Adrenal gland (tissue), 9 donors: ENCODE measurements at regions not wholly inside any gene's neighbourhood (a gene's known extent, or its start where the extent isn't known, plus 50 kb on each side); places are given as distances from the start of the nearest gene placed in this dataset.

Experiments used
- DNase-seq, 7 donors: peaks; one replicate each; pipeline ENCODE4 v3.0.0-alpha.2; 2019 to 2020
- H3K27ac ChIP-seq, 5 donors: fragments of 200-600 bp; sonication (generic) in 4 of 5; 1 replicate in 3 of 5; 2 replicates in 2 of 5; pipeline versions ENCODE4 v1.5.1 to v1.8.0; 2016 to 2020; ENCODE audit warnings: mild to moderate bottlenecking in 1 of 5
- H3K27me3 ChIP-seq: fragments of 200-600 bp; 2 replicates; pipeline ENCODE4 v1.8.0; 2021
- H3K36me3 ChIP-seq, 2 donors: fragments of 200-600 bp; replicated peaks in 1 of 2; 1 replicate in 1 of 2; 2 replicates in 1 of 2; pipeline versions ENCODE4 v1.5.1 to v1.8.0; 2018 to 2022
- H3K4me1 ChIP-seq, 2 donors: fragments of 200-600 bp; replicated peaks in 1 of 2; 1 replicate in 1 of 2; 2 replicates in 1 of 2; pipeline versions ENCODE4 v1.5.1 to v1.8.0; 2018 to 2021
- H3K4me3 ChIP-seq, 4 donors: fragments of 200-600 bp; sonication (generic) in 3 of 4; one replicate each; pipeline ENCODE4 v1.5.1; 2016 to 2018
- H3K9me3 ChIP-seq, 3 donors: fragments of 200-600 bp; sonication (generic) in 1 of 3; replicated peaks in 1 of 3; 1 replicate in 2 of 3; 2 replicates in 1 of 3; pipeline versions ENCODE4 v1.5.1 to v1.8.0; 2016 to 2021
- POLR2A ChIP-seq, 2 donors: fragments of 450-650 bp; IDR thresholded peaks; one replicate each; pipeline ENCODE4 v1.6.1; 2017; ENCODE audit warnings: antibody characterized with exemption in 2 of 2, mild to moderate bottlenecking in 2 of 2, moderate library complexity in 1 of 2
- whole genome bisulfite sequencing, 4 donors: extraction: QIAGEN DNeasy Blood & Tissue Kit in 2 of 4; methylation state at CpG; one replicate each; pipeline versions ENCODE4 v1.1.5 to v1.1.7; 2013 to 2017; 5-methylcytosine and 5-hydroxymethylcytosine counted together
- intact Hi-C, 2 donors: fragments of 100-400 bp; cut with DNase I; formaldehyde crosslinking; loops; one replicate each; pipeline versions ENCODE4 v1.14.1 to v1.15.0; 2022 to 2023
- TF ChIP-seq, protein P1 (sequence below), 6 experiments: fragments of 450-650 bp in 4 of 6; fragments of 200-600 bp in 2 of 6; sonication (generic) in 1 of 6; IDR thresholded peaks; 1 replicate in 5 of 6; 2 replicates in 1 of 6; pipeline versions ENCODE4 v1.5.1 to v1.8.0; 2016 to 2021; ENCODE audit warnings: antibody characterized with exemption in 6 of 6, mild to moderate bottlenecking in 2 of 6, moderate library complexity in 1 of 6
- donor health status: healthy with polysubstance abuse.
- donor health status: Bipolar disorder and iron deficiency.
- donor health status: DM: yes; HTN: yes; CAD: no.
- donor health status: DM: no; HTN: no; CAD: no.
- donor health status: DM: no; HTN: no; CAD: no.

DNA sequence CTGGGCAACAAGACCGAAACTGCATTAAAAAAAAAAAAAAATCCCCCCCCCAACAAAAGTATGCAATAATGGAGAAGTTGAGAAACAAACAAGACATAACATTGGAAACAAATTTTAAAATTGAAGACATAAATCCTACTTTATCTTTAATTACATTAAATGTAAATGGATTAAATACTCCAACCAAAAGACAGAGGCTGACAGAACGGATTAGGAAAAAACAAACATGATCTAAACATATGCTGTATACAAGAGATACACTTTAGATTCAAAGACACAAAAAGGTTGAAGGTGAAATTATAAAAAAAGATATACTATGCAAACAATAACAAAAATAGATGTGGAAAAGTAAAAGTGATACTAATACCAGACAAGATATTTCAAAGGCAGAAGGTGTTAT, 350.8 kb upstream of the RGPD4 start:
- TF ChIP-seq, protein P1, sequence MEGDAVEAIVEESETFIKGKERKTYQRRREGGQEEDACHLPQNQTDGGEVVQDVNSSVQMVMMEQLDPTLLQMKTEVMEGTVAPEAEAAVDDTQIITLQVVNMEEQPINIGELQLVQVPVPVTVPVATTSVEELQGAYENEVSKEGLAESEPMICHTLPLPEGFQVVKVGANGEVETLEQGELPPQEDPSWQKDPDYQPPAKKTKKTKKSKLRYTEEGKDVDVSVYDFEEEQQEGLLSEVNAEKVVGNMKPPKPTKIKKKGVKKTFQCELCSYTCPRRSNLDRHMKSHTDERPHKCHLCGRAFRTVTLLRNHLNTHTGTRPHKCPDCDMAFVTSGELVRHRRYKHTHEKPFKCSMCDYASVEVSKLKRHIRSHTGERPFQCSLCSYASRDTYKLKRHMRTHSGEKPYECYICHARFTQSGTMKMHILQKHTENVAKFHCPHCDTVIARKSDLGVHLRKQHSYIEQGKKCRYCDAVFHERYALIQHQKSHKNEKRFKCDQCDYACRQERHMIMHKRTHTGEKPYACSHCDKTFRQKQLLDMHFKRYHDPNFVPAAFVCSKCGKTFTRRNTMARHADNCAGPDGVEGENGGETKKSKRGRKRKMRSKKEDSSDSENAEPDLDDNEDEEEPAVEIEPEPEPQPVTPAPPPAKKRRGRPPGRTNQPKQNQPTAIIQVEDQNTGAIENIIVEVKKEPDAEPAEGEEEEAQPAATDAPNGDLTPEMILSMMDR (IDR thresholded peaks at IDR 0.05): no peak
- TF ChIP-seq POLR2A (IDR thresholded peaks at IDR 0.05): no peak
- Histone ChIP-seq H3K36me3 (no peaks in the 10 kb centered on the region), H3K9me3 (no peaks in the 10 kb centered on the region), H3K4me3 (no peak overlapping the region), H3K27me3 (no peaks in the 10 kb centered on the region), H3K27ac (no peak overlapping the region), H3K4me1 (no peaks in the 10 kb centered on the region)
- intact Hi-C loops: no loop called here
- DNase-seq: no peak
- WGBS, 4 donors: 86 to 94% (median 92%) methylated on average over 2 of the region's 2 CpGs

DNA sequence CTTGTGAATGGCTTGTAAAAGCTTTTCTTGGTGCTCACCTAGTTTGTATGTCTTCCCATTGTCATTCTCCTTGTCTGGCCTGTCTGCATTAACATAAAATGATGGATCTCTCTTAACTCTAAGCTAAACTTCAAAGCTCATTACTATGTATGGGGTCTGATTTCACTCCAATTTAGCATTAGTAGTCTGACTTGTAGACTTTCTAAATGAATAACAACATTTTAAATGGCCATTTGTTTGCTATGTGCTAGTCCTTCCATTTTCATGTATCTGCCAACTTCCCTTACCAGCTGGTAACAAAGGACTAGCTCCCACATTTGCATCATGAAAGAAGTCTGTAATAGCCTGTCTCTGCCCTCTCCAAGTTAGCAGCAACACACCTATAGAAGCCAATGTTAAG, 324.2 kb upstream of the RGPD4 start:
- H3K27ac ChIP-seq: no peak overlapping the region
- no peaks in the 10 kb centered on the region for H3K27me3 ChIP-seq
- no peaks in the 10 kb centered on the region for H3K36me3 ChIP-seq
- DNase-seq: no peak
- H3K9me3 ChIP-seq: no peaks in the 10 kb centered on the region
- no peaks in the 10 kb centered on the region for H3K4me1 ChIP-seq
- TF ChIP-seq POLR2A (IDR thresholded peaks at IDR 0.05): no peak
- TF ChIP-seq, protein P1 (IDR thresholded peaks at IDR 0.05): no peak
- intact Hi-C loops: no loop called here
- no peak overlapping the region for H3K4me3 ChIP-seq

DNA sequence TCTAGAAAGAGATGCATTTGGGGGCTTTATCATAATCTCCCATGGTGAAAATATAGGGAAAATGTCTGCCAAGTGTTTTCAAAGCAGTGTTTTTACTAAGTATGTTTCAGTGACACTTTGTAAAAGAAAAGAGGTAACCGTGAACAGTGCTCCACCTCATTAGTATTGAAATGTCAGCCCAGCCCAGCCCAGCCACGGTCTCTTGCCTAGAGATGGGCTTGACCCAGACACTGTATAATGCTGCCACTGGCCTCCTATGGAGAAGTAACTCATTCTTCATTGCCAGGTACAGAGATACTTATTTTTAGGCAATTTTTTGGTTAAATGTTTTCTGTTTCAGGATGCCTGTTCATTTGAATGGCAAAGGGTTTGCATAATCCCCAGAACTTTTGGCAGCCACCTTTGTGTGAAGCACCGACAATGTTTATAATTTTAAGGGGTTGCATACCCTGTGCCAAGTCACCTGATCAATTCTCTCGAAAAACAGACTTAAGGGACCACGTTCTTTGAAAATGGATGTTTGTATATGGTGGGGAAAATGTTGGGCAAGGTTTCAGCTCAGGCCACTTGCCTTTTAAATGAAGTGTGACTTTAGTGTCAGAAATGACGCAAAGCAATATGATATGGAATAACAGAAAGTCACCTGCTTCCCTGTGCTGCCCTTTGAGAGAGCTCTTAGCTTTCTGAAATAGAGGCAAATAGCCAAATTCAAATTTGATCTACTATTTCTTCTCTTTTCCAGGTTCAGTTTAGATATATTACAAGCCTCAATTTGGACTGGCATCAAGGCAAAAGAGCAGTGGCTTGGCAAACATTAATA, 314.5 kb upstream of the RGPD4 start:
- Histone ChIP-seq H3K4me3 (no peak overlapping the region), H3K4me1 (no peaks in the 10 kb centered on the region)
- 72 to 79% (median 76%) methylated on average over 6 of the region's 6 CpGs for WGBS, 4 donors

DNA sequence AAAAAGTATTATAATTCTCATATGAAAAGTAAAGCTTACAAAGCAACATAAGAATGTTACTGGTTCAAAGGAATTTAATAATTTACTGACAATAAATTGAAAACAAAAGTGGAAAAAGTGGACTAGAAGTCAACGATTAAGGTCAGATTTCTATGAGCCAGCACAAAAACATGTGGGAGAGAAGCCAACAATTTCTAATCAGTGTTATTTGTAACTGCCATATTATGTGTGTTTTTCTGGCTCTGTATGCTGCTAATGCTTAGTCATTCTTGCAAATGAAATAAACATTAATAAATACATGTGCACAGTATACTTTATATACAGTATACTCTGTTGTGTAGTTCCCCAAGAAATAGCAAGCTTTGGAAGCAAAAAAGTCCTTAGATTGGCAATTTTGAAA, 301.3 kb upstream of the RGPD4 start:
- TF ChIP-seq, protein P1 (IDR thresholded peaks at IDR 0.05): no peak
- TF ChIP-seq POLR2A (IDR thresholded peaks at IDR 0.05): no peak
- no peak overlapping the region for H3K27ac ChIP-seq
- no peaks in the 10 kb centered on the region for H3K36me3 ChIP-seq
- H3K4me1 ChIP-seq: no peaks in the 10 kb centered on the region
- H3K9me3 ChIP-seq: no peaks in the 10 kb centered on the region
- intact Hi-C loops: no loop called here
- no peak overlapping the region for H3K4me3 ChIP-seq
- no peaks in the 10 kb centered on the region for H3K27me3 ChIP-seq
- 17 to 34% (median 27%) methylated on average over 1 of the region's 1 CpG for WGBS, 4 donors
- peak in 1 of 7 donors; percentile 4 for DNase-seq

More for the DNA sequence above, 314.5 kb upstream of the RGPD4 start:
- Histone ChIP-seq H3K9me3 (no peaks in the 10 kb centered on the region), H3K36me3 (no peaks in the 10 kb centered on the region), H3K27me3 (no peaks in the 10 kb centered on the region), H3K27ac (no peak overlapping the region)
- TF ChIP-seq POLR2A (IDR thresholded peaks at IDR 0.05): no peak
- TF ChIP-seq, protein P1 (IDR thresholded peaks at IDR 0.05): no peak
- intact Hi-C loops: no loop called here
- no peak for DNase-seq
